GM12891 (cell line): ENCODE measurements at regions not wholly inside any gene's neighbourhood (a gene's known extent, or its start where the extent isn't known, plus 50 kb on each side); places are given as distances from the start of the nearest gene placed in this dataset.

ENCODE experiments used
- POLR2A ChIP-seq: IDR thresholded peaks from 2 replicates; pipeline ENCODE4 v1.6.1; 2011; ENCODE audit warnings: low read depth, low read length, control low read depth
- POLR2AphosphoS5 ChIP-seq: IDR thresholded peaks from 2 replicates; pipeline ENCODE4 v1.6.1; 2011; ENCODE audit warnings: low read depth, low read length, control low read depth
- TAF1 ChIP-seq: IDR thresholded peaks from 2 replicates; pipeline ENCODE4 v1.6.1; 2011; ENCODE audit warnings: low read depth, low read length, control low read depth

- TF ChIP-seq POLR2AphosphoS5 (no peak), POLR2A (no peak), TAF1 (no peak)
Measured at GRCh38 chr16:61277849-61278248, 758.4 kb downstream of the CDH8 start.
